ENCODE measurements at regions not wholly inside any gene's neighbourhood (a gene's known extent, or its start where the extent isn't known, plus 50 kb on each side); places are given as distances from the start of the nearest gene placed in this dataset.

DNA sequence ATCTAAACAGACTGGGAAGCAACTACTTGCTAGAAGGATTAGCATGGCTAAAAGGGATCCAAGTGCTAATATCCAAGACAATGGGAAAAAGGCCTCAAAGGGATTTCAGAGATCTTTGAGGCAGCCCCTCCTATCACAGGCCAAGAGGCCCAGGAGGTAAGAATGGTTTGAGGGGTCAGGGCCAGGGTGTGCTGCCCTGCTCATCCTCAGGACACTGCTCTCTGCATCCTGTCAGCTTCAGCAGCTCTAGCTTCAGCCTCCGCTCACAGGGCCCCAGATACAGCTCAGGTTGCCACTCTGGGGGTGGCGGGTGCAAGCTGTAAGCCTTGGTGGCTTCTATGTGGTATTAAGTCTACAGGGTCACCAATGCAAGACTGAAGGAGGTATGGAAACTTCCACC is 278.7 kb downstream of the PARP8 start:
- no peak for DNase-seq (ENCODE audit: low spot score)
- no peak for TF ChIP-seq CTCF (IDR thresholded peaks at IDR 0.05; ENCODE audit: extremely low read depth, insufficient read depth, missing control alignments)
- in situ Hi-C loops (cut with MboI; ENCODE audit: low pct_unique_long_range_greater_than_20kb, low sequenced_read_pairs, unreplicated experiment) = no loop called here

GRCh38 chr5:50947906-50948683 is 281.7 kb downstream of the PARP8 start:
- DNase-seq (ENCODE audit: low spot score) = no peak
- in situ Hi-C loops (cut with MboI; ENCODE audit: low pct_unique_long_range_greater_than_20kb, low sequenced_read_pairs, unreplicated experiment) = no loop called here
- no peak for TF ChIP-seq CTCF (IDR thresholded peaks at IDR 0.05; ENCODE audit: extremely low read depth, insufficient read depth, missing control alignments)

GRCh38 chr5:50953290-50953689 is 286.9 kb downstream of the PARP8 start:
- no peak for DNase-seq (ENCODE audit: low spot score)
- no peak for TF ChIP-seq CTCF (IDR thresholded peaks at IDR 0.05; ENCODE audit: extremely low read depth, insufficient read depth, missing control alignments)
- in situ Hi-C loops (cut with MboI; ENCODE audit: low pct_unique_long_range_greater_than_20kb, low sequenced_read_pairs, unreplicated experiment) = loop anchor here (25.0 kb wide), 1 partner anchor 1709 kb away; no protein-coding TSS in a partner anchor

DNA sequence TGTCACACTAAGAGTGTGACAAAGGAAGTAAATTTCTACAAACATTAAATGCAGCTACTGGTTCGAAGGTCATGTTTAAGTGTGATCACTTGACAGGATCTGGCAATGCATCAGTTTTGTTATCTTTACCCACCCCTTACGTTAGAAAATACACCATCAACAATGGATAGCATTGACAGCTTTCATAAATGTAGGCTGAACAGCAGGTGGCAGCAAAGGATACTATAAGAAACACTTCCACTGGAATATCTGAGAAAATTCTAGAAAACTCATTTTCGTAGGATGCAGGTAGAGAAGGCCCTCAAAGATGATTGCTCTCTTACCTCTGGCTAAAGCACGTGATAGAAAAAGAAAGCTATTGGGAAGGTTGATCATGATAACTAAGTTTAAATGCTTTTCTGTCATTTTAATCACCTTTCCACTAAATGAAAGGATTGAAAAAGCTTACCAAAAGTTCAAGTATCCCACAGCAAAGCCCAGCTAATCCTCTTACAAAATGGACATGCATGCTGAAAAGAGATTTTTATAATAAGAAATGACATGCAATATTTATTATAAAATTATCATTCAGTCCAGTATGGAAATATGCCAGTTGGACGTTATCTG is 292.5 kb downstream of the PARP8 start:
- in situ Hi-C loops (cut with MboI; ENCODE audit: low pct_unique_long_range_greater_than_20kb, low sequenced_read_pairs, unreplicated experiment) = loop anchor here (25.0 kb wide), 1 partner anchor 1703 kb away; no protein-coding TSS in a partner anchor
- DNase-seq (ENCODE audit: low spot score) = peak; percentile 38
- TF ChIP-seq CTCF (IDR thresholded peaks at IDR 0.05; ENCODE audit: extremely low read depth, insufficient read depth, missing control alignments) = peak; percentile 60

DNA sequence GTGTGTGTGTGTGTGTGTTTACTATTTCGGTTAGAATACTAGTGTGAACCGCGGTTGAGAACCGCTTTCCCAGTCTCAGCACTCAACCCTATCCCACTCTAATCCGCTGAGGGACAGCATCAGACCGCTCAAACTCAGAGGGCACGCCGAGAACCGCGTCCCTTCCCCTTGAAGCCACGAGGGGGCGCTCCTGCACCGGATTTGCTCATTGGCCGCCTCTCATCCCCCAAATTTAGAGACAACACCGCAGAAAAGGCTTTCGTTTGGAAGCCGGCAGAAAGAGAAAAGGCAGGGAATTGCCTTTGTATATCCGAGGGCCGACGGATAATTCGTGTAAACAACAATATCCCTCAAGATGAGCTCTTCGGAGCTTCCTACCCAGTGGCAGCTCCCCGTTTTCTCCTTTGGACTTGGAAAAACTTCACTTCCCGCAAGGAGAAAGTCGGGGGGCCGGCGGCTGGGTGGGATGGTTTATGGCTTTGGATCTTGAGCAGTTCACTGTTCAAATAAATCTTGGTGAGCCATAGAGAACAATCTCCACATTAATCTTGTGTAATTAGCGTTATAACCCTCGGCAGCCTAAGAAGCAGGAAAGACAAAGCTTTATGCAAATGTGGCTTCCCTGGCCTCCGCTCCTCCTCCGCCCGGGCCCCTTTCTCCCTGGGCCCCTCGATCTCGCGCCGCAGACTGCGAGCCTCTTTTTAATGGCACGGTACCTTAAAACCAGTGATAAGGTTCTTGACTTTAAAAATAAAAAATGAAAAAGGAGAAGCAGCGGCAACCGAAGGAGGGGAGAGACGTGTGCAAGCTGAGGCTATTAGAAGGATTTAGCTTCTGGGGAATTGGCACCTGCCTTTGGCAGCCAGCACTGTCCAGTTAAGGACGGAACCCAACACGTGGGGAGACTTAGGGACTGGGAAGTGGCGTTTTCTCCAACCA is 296.8 kb downstream of the PARP8 start:
- TF ChIP-seq CTCF (IDR thresholded peaks at IDR 0.05; ENCODE audit: extremely low read depth, insufficient read depth, missing control alignments) = peak; percentile 98
- in situ Hi-C loops (cut with MboI; ENCODE audit: low pct_unique_long_range_greater_than_20kb, low sequenced_read_pairs, unreplicated experiment) = loop anchor here (25.0 kb wide), 1 partner anchor 1699 kb away; no protein-coding TSS in a partner anchor
- DNase-seq (ENCODE audit: low spot score) = peak; percentile 90
